Stimulated activated CD4-positive, alpha-beta T cell treated with anti-CD3 and anti-CD28 coated beads, Interleukin-12 subunit alpha, Interleukin-12 subunit beta, amount 100 ng/mL, for 24 hours (primary cell): ENCODE measurements at regions not wholly inside any gene's neighbourhood (a gene's known extent, or its start where the extent isn't known, plus 50 kb on each side); places are given as distances from the start of the nearest gene placed in this dataset.

ENCODE experiments used
- DNase-seq, 2 experiments: peaks; one replicate each; pipeline ENCODE4 v3.0.0-alpha.2; 2020; ENCODE audit warnings: low read depth in 2 of 2

GRCh38 chr10:36053775-36054174 lies 411.7 kb upstream of the FZD8 start:
- no peak for DNase-seq

GRCh38 chr10:36053271-36053670 lies 411.2 kb upstream of the FZD8 start:
- DNase-seq, result no peak

GRCh38 chr10:36051500-36051991 lies 409.4 kb upstream of the FZD8 start:
- DNase-seq, result no peak

- no peak for DNase-seq
Observed at GRCh38 chr10:36050763-36051499, 408.8 kb upstream of the FZD8 start.

GRCh38 chr10:36048780-36049179 lies 406.7 kb upstream of the FZD8 start:
- no peak for DNase-seq

- DNase-seq, result no peak
Observed at GRCh38 chr10:36048236-36048635, 406.1 kb upstream of the FZD8 start.

- no peak for DNase-seq
Observed at GRCh38 chr10:36042135-36042534, 400.0 kb upstream of the FZD8 start.

- DNase-seq, result no peak
Observed at GRCh38 chr10:36038316-36038955, 396.3 kb upstream of the FZD8 start.

GRCh38 chr10:36036137-36036536 lies 394.0 kb upstream of the FZD8 start:
- no peak for DNase-seq

- DNase-seq, result no peak
Observed at GRCh38 chr10:36033808-36034207, 391.7 kb upstream of the FZD8 start.

- DNase-seq, result no peak
Observed at GRCh38 chr10:36030516-36030915, 388.4 kb upstream of the FZD8 start.

GRCh38 chr10:36026656-36027390 lies 384.7 kb upstream of the FZD8 start:
- no peak for DNase-seq

- no peak for DNase-seq
Observed at GRCh38 chr10:36026081-36026480, 384.0 kb upstream of the FZD8 start.

- no peak for DNase-seq
Observed at GRCh38 chr10:36023939-36024338, 381.8 kb upstream of the FZD8 start.

GRCh38 chr10:36021096-36021495 lies 379.0 kb upstream of the FZD8 start:
- DNase-seq, result no peak

GRCh38 chr10:36019749-36020148 lies 377.7 kb upstream of the FZD8 start:
- no peak for DNase-seq

GRCh38 chr10:36018996-36019395 lies 376.9 kb upstream of the FZD8 start:
- no peak for DNase-seq

GRCh38 chr10:36017137-36017536 lies 375.0 kb upstream of the FZD8 start:
- no peak for DNase-seq

GRCh38 chr10:36007369-36007768 lies 365.3 kb upstream of the FZD8 start:
- DNase-seq, result no peak

- no peak for DNase-seq
Observed at GRCh38 chr10:36003688-36004087, 361.6 kb upstream of the FZD8 start.

GRCh38 chr10:36003031-36003600 lies 361.0 kb upstream of the FZD8 start:
- no peak for DNase-seq

- DNase-seq, result no peak
Observed at GRCh38 chr10:36002445-36002844, 360.3 kb upstream of the FZD8 start.
